ENCODE measurements at regions not wholly inside any gene's neighbourhood (a gene's known extent, or its start where the extent isn't known, plus 50 kb on each side); places are given as distances from the start of the nearest gene placed in this dataset.

- Histone ChIP-seq H3K9ac (replicated peaks; ENCODE audit: extremely low read depth, insufficient read depth, low read length) (no peak overlapping the region), H3K36me3 (ENCODE audit: control insufficient read depth in 2 of 2, extremely low read depth in 1 of 2, insufficient read depth in 2 of 2, low read length in 2 of 2) (no peaks in the 10 kb centered on the region), H3K4me2 (ENCODE audit: insufficient read depth, low read length) (no peak overlapping the region), H3K27ac (ENCODE audit: insufficient read depth, low read depth, low read length) (no peak overlapping the region), H4K20me1 (replicated peaks; ENCODE audit: control insufficient read depth, extremely low read depth, insufficient read depth, low read length) (no peaks in the 10 kb centered on the region), H3K79me2 (ENCODE audit: control insufficient read depth, insufficient read depth, low read length) (no peaks in the 10 kb centered on the region), H3K4me3 (replicated peaks in 1 of 3; ENCODE audit: insufficient read depth in 1 of 3, low read depth in 1 of 3, low read length in 3 of 3) (no peak overlapping the region), H3K9me1 (replicated peaks; ENCODE audit: control insufficient read depth, extremely low read depth, insufficient read depth, low read length) (no peaks in the 10 kb centered on the region), H3K4me1 (ENCODE audit: control insufficient read depth, extremely low read depth, insufficient read depth, low read length) (no peaks in the 10 kb centered on the region), H3K27me3 (ENCODE audit: control insufficient read depth in 2 of 2, insufficient read depth in 2 of 2, low read length in 2 of 2) (peaks cover 7% of the 10 kb centered on the region in 2 experiments), H3K9me3 (replicated peaks; ENCODE audit: control insufficient read depth, insufficient read depth, low read length) (no peaks in the 10 kb centered on the region), H2AFZ (ENCODE audit: low read depth, low read length) (no peak overlapping the region)
- FAIRE-seq, result no peak
- DNase-seq (ENCODE audit: low read depth, low spot score), result no peak
- TF ChIP-seq POLR2AphosphoS5 (IDR thresholded peaks at IDR 0.05; ENCODE audit: insufficient read depth, low read depth, low read length), result no peak
- no peak for TF ChIP-seq EZH2 (IDR thresholded peaks at IDR 0.05; ENCODE audit: borderline replicate concordance, low read depth, low read length, severe bottlenecking)
- no peak for TF ChIP-seq CTCF (IDR thresholded peaks at IDR 0.05; ENCODE audit: extremely low read depth in 1 of 2, insufficient read depth in 1 of 2, low read depth in 1 of 2, low read length in 2 of 2)
- TF ChIP-seq MYC (IDR thresholded peaks at IDR 0.05; ENCODE audit: low read depth, low read length), result no peak
- TF ChIP-seq MAX (IDR thresholded peaks at IDR 0.05; ENCODE audit: insufficient read depth, insufficient read length), result no peak
- ChIA-PET POLR2A (no interaction called here), CTCF (no interaction called here)
- dilution Hi-C loops (cut with MboI; ENCODE audit: extremely low pct_ligation_motif_present, low sequenced_read_pairs), result no loop called here
- intact Hi-C loops (cut with micrococcal nuclease), result no loop called here
- no TSS peak for BruUV-seq (replicated peaks)
These were observed 50.0 kb upstream of the ATL2 start for GRCh38 chr2:38427054-38427453.
